Activated naive CD4-positive, alpha-beta T cell treated with anti-CD3 and anti-CD28 coated beads for 36 hours (primary cell): ENCODE measurements at regions not wholly inside any gene's neighbourhood (a gene's known extent, or its start where the extent isn't known, plus 50 kb on each side); places are given as distances from the start of the nearest gene placed in this dataset.
"Not testable (repeated sequence)": the region's sequence is repeated elsewhere in the genome, so short reads cannot be mapped to it uniquely, and the experiment has no call there.

Source experiments
- CTCF ChIA-PET: fragments of 350-600 bp; sonication (Branson Sonifier 250); formaldehyde crosslinking; loops from one replicate; lab custom pipeline; 2021; ENCODE audit warnings: antibody characterized with exemption; lab: Charles Lee
- DNase-seq: peaks from one replicate; pipeline ENCODE4 v3.0.0-alpha.2; 2020
- H3K27ac Mint-ChIP-seq: one replicate; pipeline ENCODE4 v1.8.0; 2021; ENCODE audit warnings: mild to moderate bottlenecking, mixed read lengths
- H3K27me3 Mint-ChIP-seq: one replicate; pipeline ENCODE4 v1.8.0; 2021; ENCODE audit warnings: low read depth, mixed read lengths
- H3K36me3 Mint-ChIP-seq: one replicate; pipeline ENCODE4 v1.8.0; 2021; ENCODE audit warnings: low read depth, mixed read lengths
- H3K4me1 Mint-ChIP-seq: one replicate; pipeline ENCODE4 v1.8.0; 2021; ENCODE audit warnings: low read depth, mixed read lengths
- H3K4me3 Mint-ChIP-seq: one replicate; pipeline ENCODE4 v1.8.0; 2021; ENCODE audit warnings: mild to moderate bottlenecking, moderate library complexity, mixed read lengths
- H3K9me3 Mint-ChIP-seq: one replicate; pipeline ENCODE4 v1.8.0; 2021; ENCODE audit warnings: mixed read lengths
- intact Hi-C: fragments of 100-400 bp; cut with micrococcal nuclease; formaldehyde crosslinking; loops from one replicate; pipeline ENCODE4 v1.15.1; 2023

DNA sequence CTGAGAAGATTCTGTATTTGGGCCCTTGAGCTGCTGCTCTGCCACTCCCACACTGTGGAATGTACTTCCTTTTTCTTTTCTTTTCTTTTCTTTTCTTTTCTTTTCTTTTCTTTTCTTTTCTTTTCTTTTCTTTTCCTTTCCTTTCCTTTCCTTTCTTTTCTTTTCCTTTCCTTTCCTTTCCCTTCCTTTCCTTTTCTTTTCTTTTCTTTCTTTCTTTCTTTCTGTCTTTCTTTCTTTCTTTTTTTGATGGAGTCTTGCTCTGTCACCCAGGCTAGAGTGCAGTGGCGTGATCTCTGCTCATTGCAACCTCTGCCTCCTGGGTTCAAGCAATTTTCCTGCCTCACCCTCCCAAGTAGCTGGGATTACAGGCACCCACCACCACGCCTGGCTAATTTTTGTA lies 89.8 kb downstream of the DNAAF6 start:
- H3K27me3 Mint-ChIP-seq, intact Hi-C loops, H3K27ac Mint-ChIP-seq: not testable (repeated sequence)

DNA sequence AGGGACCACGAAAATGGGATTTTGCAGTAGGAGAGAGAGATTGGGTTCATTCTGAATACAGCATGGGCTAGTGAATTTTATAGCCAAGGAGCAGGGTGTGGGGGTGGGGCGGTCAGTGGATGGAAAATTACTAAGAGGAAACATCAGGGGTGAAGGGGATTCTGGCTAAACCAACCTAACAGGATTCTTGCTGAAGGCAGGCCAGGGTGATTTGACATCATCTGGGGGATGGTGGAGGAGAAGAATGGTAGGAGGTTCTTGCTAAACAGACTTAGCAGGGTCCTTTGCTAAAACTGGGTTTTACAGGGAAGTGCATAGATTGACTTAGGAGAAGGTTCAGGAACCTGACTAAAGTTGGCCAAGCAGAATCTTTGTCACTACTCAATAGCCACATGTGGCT lies 91.9 kb downstream of the DNAAF6 start:
- no peak overlapping the region for H3K4me3 Mint-ChIP-seq

More for the DNA sequence above, 89.8 kb downstream of the DNAAF6 start:
- H3K4me1 Mint-ChIP-seq, H3K4me3 Mint-ChIP-seq, CTCF ChIA-PET, DNase-seq, H3K36me3 Mint-ChIP-seq, H3K9me3 Mint-ChIP-seq: not testable (repeated sequence)

DNA sequence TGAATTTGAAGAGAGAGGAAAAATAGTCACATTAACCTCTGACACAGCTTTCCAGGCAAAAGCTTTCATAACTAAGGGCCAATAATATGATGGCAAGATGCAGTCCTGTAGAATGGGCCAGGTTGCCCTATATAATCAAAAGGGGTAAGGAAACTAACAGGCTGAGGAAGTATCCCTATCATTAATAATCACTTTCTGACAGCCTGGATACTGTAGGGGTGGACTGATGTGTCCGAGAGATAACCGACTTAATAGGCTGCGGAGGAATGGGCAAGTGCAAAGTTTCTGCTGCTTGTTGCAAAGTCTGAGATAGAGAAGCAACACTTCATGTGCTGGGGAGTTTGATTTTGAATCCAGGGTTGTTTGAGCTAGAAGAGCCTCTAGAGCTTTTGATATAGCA lies 94.8 kb downstream of the DNAAF6 start:
- intact Hi-C loops = no loop called here
- Mint-ChIP-seq H3K4me1 (no peaks in the 10 kb centered on the region), H3K36me3 (peaks cover 2% of the 10 kb centered on the region), H3K27me3 (peaks cover 11% of the 10 kb centered on the region), H3K9me3 (peaks cover 2% of the 10 kb centered on the region), H3K4me3 (no peak overlapping the region), H3K27ac (no peak overlapping the region)
- DNase-seq = no peak
- CTCF ChIA-PET = no interaction called here

More for the DNA sequence above, 91.9 kb downstream of the DNAAF6 start:
- CTCF ChIA-PET = no interaction called here
- Mint-ChIP-seq H3K4me1 (no peaks in the 10 kb centered on the region), H3K36me3 (no peaks in the 10 kb centered on the region), H3K27me3 (peaks cover 8% of the 10 kb centered on the region), H3K9me3 (no peaks in the 10 kb centered on the region), H3K27ac (no peak overlapping the region)
- DNase-seq = no peak
- intact Hi-C loops = no loop called here

DNA sequence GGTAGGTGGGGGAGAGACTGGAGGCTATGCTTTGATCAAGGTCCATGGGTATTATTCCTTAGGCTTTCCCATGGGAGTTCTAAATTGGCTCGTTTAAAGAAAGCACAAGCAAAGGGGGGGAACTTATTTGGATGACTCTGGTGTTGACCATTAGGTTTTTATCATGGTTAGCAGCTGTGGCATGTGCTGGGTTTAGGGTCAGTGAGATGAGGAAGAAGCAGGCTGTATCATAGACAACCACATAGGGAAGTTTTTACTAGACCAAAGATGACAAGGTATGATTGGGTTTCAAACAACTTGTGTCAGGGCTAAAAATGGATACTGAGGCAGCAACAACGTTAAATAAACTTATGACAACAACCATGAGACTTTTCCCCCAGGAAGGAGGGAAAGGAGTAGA lies 97.7 kb downstream of the DNAAF6 start:
- H3K4me1 Mint-ChIP-seq = no peaks in the 10 kb centered on the region
- H3K9me3 Mint-ChIP-seq = peaks cover 2% of the 10 kb centered on the region
- H3K36me3 Mint-ChIP-seq = peaks cover 2% of the 10 kb centered on the region
- no peak overlapping the region for H3K4me3 Mint-ChIP-seq
- DNase-seq = no peak
- CTCF ChIA-PET = no interaction called here
- peaks cover 11% of the 10 kb centered on the region for H3K27me3 Mint-ChIP-seq
- no peak overlapping the region for H3K27ac Mint-ChIP-seq
- intact Hi-C loops = no loop called here

DNA sequence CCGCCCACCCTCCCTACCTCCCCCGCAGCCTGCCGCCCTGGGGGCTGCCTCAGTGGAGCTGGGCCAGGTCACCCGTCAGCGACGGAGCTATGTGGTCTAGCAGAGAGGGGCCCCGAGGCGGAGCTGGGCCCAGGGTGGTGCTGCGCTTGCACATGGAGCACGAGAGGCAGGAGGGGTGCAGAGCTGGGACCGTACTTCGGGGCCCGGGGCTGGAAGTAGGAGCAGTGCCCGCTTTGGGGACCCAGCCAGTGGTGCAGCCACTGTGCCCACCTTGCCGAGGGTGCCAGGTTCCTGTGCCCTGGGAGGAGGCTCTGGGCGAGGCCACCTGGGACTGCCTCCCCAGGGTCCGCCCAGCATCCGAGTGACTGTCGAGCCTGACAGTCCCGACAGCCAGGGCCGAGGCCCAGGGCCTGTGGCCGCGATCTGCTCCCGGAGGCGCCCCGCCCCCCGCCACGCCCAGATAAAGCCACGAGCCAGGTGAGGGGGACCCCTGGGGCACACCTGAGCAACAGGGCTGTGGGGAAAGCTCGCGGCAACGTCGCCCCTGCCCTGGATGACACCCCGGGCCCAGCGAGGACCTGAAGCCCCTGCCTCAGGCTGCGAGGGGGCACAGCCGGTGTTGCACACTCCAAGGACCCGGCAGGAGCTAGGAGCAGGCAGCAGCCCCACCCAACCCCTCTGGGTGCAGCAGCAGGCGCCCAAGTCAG lies 117.5 kb downstream of the DNAAF6 start:
- CTCF ChIA-PET = interaction anchor here (1.4 kb wide), 1 partner anchor 425 kb away, joined by 3 read pairs; no protein-coding TSS in a partner anchor
- DNase-seq = no peak
- H3K27me3 Mint-ChIP-seq = no peaks in the 10 kb centered on the region
- intact Hi-C loops = loop anchor here (2.0 to 10.0 kb wide), 2 partner anchors 425 to 451 kb away; partner anchors contain the start of genes NCBP2L and TSC22D3
- no peaks in the 10 kb centered on the region for H3K9me3 Mint-ChIP-seq
- no peaks in the 10 kb centered on the region for H3K4me1 Mint-ChIP-seq
- H3K36me3 Mint-ChIP-seq = no peaks in the 10 kb centered on the region
- H3K27ac Mint-ChIP-seq = no peak overlapping the region
- H3K4me3 Mint-ChIP-seq = no peak overlapping the region

DNA sequence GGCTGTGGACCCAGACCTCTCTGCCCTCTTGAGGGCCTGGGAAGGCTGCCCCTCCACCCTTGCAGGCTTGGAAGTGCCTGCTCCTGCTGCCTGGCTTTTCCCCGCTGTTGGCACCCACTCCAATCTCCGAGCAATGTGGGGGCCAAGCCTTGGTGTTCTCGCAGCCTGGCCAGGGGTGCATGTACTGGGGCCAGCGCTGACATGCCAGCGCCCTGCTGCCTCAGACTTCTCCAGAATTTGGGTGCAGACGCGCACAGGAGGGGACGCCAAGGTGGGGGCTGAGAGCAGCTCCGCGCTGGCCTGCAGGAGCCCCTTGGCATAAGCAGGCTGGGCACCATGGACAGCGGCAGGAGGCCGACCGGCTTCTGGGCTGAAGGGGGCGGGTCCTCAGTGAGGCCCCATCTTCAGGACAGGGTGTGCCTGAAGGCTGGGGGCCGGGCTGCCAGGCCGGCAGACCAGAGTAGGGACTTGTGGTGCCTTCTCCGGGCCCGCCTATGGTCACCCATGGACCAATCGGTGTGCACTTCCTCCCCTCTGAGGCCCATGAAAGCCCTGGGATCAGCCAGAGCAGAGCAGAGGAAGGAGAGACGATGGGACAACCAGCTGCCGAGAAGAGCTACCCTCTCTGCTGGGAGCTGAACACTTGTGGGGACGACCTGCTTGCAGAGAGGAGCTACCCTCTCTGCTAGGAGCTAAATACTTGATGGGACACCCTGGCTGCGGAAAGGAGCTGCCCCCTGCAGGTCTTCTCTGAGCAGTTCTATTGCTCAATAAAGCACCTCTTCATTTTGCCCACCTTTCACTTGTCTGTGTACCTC lies 118.3 kb downstream of the DNAAF6 start:
- CTCF ChIA-PET = interaction anchor here (0.9 to 1.4 kb wide), 3 partner anchors 299 to 426 kb away, joined by 3 to 7 read pairs (median 5); partner anchors contain the start of gene MORC4
- Mint-ChIP-seq H3K27me3 (no peaks in the 10 kb centered on the region), H3K36me3 (no peaks in the 10 kb centered on the region), H3K4me1 (no peaks in the 10 kb centered on the region), H3K27ac (no peak overlapping the region), H3K4me3 (no peak overlapping the region), H3K9me3 (no peaks in the 10 kb centered on the region)
- intact Hi-C loops = loop anchor here (1.0 to 10.0 kb wide), 4 partner anchors 299 to 450 kb away; partner anchors contain the start of genes NCBP2L and TSC22D3
- peak; percentile 34 for DNase-seq

DNA sequence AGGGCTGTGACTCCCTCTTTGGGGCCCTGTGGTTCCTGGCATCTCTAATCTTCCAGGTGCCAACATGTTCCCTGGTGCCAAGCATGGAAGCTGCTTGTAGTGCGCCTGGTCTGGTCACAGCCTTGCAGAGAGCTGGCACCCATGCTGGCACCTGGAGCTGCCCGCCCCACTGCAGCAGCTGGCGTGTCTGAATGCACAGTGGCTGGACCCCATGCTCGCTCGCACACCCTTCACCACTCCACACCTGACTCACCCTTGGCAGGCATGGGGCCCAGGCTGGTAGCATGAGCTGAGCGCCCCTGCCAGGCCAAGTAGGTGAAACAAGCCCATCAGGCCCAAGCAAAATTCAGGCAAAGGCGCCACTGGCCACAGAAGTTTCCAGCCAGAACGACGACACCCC lies 119.1 kb downstream of the DNAAF6 start:
- H3K9me3 Mint-ChIP-seq = no peaks in the 10 kb centered on the region
- CTCF ChIA-PET = interaction anchor here (0.9 to 1.4 kb wide), 3 partner anchors 300 to 427 kb away, joined by 3 to 7 read pairs (median 5); partner anchors contain the start of gene MORC4
- H3K4me3 Mint-ChIP-seq = no peak overlapping the region
- H3K36me3 Mint-ChIP-seq = no peaks in the 10 kb centered on the region
- intact Hi-C loops = loop anchor here (1.0 to 10.0 kb wide), 4 partner anchors 300 to 449 kb away; partner anchors contain the start of genes NCBP2L and TSC22D3
- no peak for DNase-seq
- H3K27ac Mint-ChIP-seq = no peak overlapping the region
- H3K4me1 Mint-ChIP-seq = no peaks in the 10 kb centered on the region
- no peaks in the 10 kb centered on the region for H3K27me3 Mint-ChIP-seq

DNA sequence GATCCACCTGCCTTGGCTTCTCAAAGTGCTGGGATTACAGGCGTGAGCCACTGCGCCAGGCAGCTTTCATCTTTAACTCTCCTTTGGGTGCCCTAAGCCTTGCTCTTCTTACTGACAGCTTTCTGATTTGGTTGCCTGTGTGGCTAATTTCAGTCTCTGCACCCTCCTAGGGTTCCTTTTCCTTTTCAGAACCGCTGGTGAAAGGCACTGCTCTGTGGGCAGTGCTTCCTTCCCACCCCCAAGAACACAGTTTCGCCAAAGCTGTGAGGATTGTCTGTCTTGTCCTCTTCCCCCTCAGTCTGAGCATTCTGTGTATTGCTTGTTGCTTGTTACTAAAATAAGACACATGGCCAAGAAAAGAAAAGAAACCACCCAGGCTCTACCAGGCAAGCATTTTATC lies 101.4 kb upstream of the FRMPD3 start:
- no peaks in the 10 kb centered on the region for H3K36me3 Mint-ChIP-seq
- H3K27ac Mint-ChIP-seq = no peak overlapping the region
- peaks cover 3% of the 10 kb centered on the region for H3K27me3 Mint-ChIP-seq
- no peak overlapping the region for H3K4me3 Mint-ChIP-seq
- no peak for DNase-seq
- H3K9me3 Mint-ChIP-seq = no peaks in the 10 kb centered on the region
- CTCF ChIA-PET = no interaction called here
- H3K4me1 Mint-ChIP-seq = no peaks in the 10 kb centered on the region
- intact Hi-C loops = no loop called here

DNA sequence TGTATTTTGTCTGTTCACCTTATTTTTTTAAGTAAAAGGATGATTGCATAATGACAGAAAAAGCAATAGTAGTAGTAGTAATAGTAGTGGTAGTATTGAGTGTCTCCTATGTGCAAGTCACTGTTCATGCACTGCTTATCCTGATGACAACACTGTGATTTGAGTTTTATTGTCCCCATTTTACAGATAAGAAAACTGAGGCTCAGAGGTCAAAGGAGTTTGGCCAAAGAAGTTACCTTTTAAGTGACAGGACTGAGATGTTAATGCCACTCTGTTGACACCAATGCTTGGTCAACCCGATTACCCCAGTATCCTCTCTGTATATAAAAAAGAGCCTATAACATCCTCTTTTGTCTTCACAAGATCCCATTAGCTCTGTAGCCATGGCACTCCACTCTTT lies 100.5 kb upstream of the FRMPD3 start:
- Mint-ChIP-seq H3K4me1 (no peaks in the 10 kb centered on the region), H3K27ac (no peak overlapping the region), H3K36me3 (no peaks in the 10 kb centered on the region), H3K27me3 (peaks cover 3% of the 10 kb centered on the region), H3K4me3 (no peak overlapping the region), H3K9me3 (no peaks in the 10 kb centered on the region)
- intact Hi-C loops = no loop called here
- DNase-seq = no peak
- CTCF ChIA-PET = no interaction called here

DNA sequence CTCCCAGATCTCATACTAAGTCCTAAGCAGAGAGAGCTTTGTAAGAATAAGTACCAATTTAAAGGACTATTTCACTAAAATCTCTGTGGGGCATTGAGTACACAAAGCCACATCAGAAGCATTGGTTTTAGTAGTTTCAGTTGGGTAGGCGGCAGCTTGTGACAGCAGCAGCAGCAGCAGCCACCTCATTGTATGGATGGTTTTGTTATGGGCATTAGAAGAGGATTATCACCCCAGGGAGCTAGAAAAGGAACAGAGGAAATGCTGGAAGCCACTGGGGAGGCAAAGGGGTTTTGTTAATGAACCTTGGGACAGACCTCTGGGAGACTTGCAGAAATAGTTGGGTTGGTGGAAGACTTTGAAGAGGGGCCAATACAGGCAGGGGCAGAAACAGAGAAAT lies 93.9 kb upstream of the FRMPD3 start:
- intact Hi-C loops = no loop called here
- CTCF ChIA-PET = interaction anchor here (0.6 kb wide), 1 partner anchor 284 kb away, joined by 5 read pairs; no protein-coding TSS in a partner anchor
- H3K4me3 Mint-ChIP-seq = no peak overlapping the region

DNA sequence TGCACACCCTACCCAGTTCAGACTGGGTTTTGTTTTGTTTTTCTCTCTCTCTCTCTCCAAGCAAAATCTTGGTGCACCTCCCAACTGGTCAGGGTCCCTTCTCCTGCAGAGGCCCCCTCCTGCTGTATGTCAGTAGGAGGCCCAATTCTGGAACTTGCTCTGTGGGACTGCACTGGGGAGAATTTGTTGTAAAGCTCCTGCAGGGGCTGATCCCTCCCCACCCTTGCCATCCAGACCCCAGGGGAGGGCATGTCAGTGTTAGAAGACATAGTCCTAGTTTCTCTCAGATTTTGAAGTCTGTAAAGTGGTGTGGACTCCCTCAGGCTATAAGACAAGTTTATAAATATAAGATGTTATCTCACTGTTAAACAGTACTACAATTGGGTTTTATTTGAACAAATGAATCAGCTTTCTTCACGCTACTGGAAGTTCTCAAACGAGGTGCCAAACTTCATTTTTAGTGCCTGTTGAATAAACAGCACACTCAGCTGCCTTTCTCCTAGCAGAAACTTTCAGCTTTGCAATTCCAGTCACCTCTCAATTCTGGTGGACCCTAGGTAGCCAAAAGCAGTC lies 88.6 kb upstream of the FRMPD3 start:
- CTCF ChIA-PET = no interaction called here
- H3K4me1 Mint-ChIP-seq = no peaks in the 10 kb centered on the region
- no peak overlapping the region for H3K27ac Mint-ChIP-seq
- no peaks in the 10 kb centered on the region for H3K36me3 Mint-ChIP-seq
- H3K4me3 Mint-ChIP-seq = no peak overlapping the region
- H3K9me3 Mint-ChIP-seq = no peaks in the 10 kb centered on the region
- intact Hi-C loops = no loop called here
- H3K27me3 Mint-ChIP-seq = peaks cover 4% of the 10 kb centered on the region
- DNase-seq = no peak

More for the DNA sequence above, 93.9 kb upstream of the FRMPD3 start:
- no peak for DNase-seq
- no peak overlapping the region for H3K27ac Mint-ChIP-seq
- no peaks in the 10 kb centered on the region for H3K36me3 Mint-ChIP-seq
- H3K4me1 Mint-ChIP-seq = no peaks in the 10 kb centered on the region
- H3K27me3 Mint-ChIP-seq = peaks cover 2% of the 10 kb centered on the region
- H3K9me3 Mint-ChIP-seq = no peaks in the 10 kb centered on the region

DNA sequence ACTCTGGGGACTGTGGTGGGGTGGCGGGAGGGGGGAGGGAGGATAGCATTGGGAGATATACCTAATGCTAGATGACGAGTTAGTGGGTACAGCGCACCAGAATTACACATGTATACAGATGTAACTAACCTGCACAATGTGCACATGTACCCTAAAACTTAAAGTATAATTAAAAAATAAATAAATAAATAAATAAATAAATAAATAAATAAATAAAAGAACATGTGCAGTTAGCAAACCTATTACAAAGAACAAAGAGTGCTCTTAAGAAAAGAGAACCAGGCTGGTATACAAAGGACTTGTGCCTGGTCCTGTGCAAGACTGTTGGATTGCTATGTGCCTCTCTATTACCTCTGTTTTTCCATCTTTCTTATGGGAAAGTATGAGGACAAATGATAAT lies 79.3 kb upstream of the FRMPD3 start:
- H3K4me1 Mint-ChIP-seq, H3K36me3 Mint-ChIP-seq, intact Hi-C loops, CTCF ChIA-PET, H3K27ac Mint-ChIP-seq, H3K4me3 Mint-ChIP-seq, H3K9me3 Mint-ChIP-seq, DNase-seq, H3K27me3 Mint-ChIP-seq: not testable (repeated sequence)
